RWPE2 (cell line): ENCODE measurements at regions not wholly inside any gene's neighbourhood (a gene's known extent, or its start where the extent isn't known, plus 50 kb on each side); places are given as distances from the start of the nearest gene placed in this dataset.

Experiments used
- ATAC-seq: fragments of 200-7000 bp; cut with Tn5 transposase; 3 replicates; pipeline ENCODE4 v1.9.1; 2021; ENCODE audit warnings: low read depth
- DNase-seq: peaks from one replicate; pipeline ENCODE4 v3.0.0-alpha.2; 2020; ENCODE audit warnings: low spot score
- H3K27ac ChIP-seq: fragments of 450-650 bp; 2 replicates; pipeline ENCODE4 v1.5.1; 2017; ENCODE audit warnings: mild to moderate bottlenecking; ENCODE audit not compliant: poor library complexity, severe bottlenecking
- H3K27me3 ChIP-seq: fragments of 250-450 bp; sonication (Bioruptor Pico); 2 replicates; pipeline ENCODE4 v1.5.1; 2021; ENCODE audit warnings: mild to moderate bottlenecking, moderate library complexity; ENCODE audit not compliant: insufficient read depth, poor library complexity, severe bottlenecking
- H3K36me3 ChIP-seq: fragments of 250-450 bp; sonication (Bioruptor Pico); 2 replicates; pipeline ENCODE4 v1.5.1; 2020; ENCODE audit warnings: low read depth, mild to moderate bottlenecking, moderate library complexity
- H3K4me1 ChIP-seq: fragments of 250-450 bp; sonication (Bioruptor Pico); 2 replicates; pipeline ENCODE4 v1.5.1; 2021; ENCODE audit warnings: mild to moderate bottlenecking, moderate library complexity; ENCODE audit not compliant: insufficient read depth, poor library complexity, severe bottlenecking
- H3K4me3 ChIP-seq: fragments of 250-450 bp; sonication (Bioruptor Pico); 2 replicates; pipeline ENCODE4 v1.5.1; 2021; ENCODE audit warnings: mild to moderate bottlenecking, moderate library complexity; ENCODE audit not compliant: severe bottlenecking
- H3K9me3 ChIP-seq: fragments of 250-450 bp; sonication (Bioruptor Pico); 2 replicates; pipeline ENCODE4 v1.5.1; 2021; ENCODE audit warnings: mild to moderate bottlenecking, moderate library complexity; ENCODE audit not compliant: severe bottlenecking
- CTCF ChIP-seq: fragments of 450-650 bp; IDR thresholded peaks from one replicate; pipeline ENCODE4 v1.5.1; 2017; ENCODE audit warnings: mild to moderate bottlenecking, moderate library complexity; ENCODE audit not compliant: poor library complexity, severe bottlenecking

- Histone ChIP-seq H3K27ac (no peak overlapping the region), H3K27me3 (no peaks in the 10 kb centered on the region), H3K4me3 (no peak overlapping the region), H3K9me3 (no peaks in the 10 kb centered on the region), H3K4me1 (peaks cover 14% of the 10 kb centered on the region), H3K36me3 (no peaks in the 10 kb centered on the region)
- no peak for DNase-seq
- TF ChIP-seq CTCF, result no peak
- ATAC-seq, result no peak
These were observed 86.4 kb upstream of the SLC44A1 start for GRCh38 chr9:105158020-105158419.

GRCh38 chr9:105158898-105159297 lies 85.6 kb upstream of the SLC44A1 start:
- TF ChIP-seq CTCF, result no peak
- no peaks in the 10 kb centered on the region for H3K9me3 ChIP-seq
- ATAC-seq (no peak), DNase-seq (no peak)
- no peak overlapping the region for H3K27ac ChIP-seq
- H3K4me3 ChIP-seq, result no peak overlapping the region
- H3K27me3 ChIP-seq, result no peaks in the 10 kb centered on the region
- no peaks in the 10 kb centered on the region for H3K36me3 ChIP-seq
- peaks cover 13% of the 10 kb centered on the region for H3K4me1 ChIP-seq

GRCh38 chr9:105168870-105169319 lies 75.6 kb upstream of the SLC44A1 start:
- no peaks in the 10 kb centered on the region for H3K36me3 ChIP-seq
- no peaks in the 10 kb centered on the region for H3K27me3 ChIP-seq
- ATAC-seq (no peak), DNase-seq (no peak)
- no peak overlapping the region for H3K4me3 ChIP-seq
- H3K4me1 ChIP-seq, result no peaks in the 10 kb centered on the region
- TF ChIP-seq CTCF, result no peak
- H3K27ac ChIP-seq, result no peak overlapping the region
- no peaks in the 10 kb centered on the region for H3K9me3 ChIP-seq

GRCh38 chr9:105171076-105171475 lies 73.4 kb upstream of the SLC44A1 start:
- Histone ChIP-seq H3K36me3 (no peaks in the 10 kb centered on the region), H3K27ac (no peak overlapping the region), H3K27me3 (no peaks in the 10 kb centered on the region), H3K4me3 (no peak overlapping the region), H3K4me1 (no peaks in the 10 kb centered on the region), H3K9me3 (no peaks in the 10 kb centered on the region)
- DNase-seq (no peak), ATAC-seq (no peak)
- TF ChIP-seq CTCF, result no peak

- no peaks in the 10 kb centered on the region for H3K4me1 ChIP-seq
- no peak for ATAC-seq
- TF ChIP-seq CTCF, result no peak
These were observed 72.9 kb upstream of the SLC44A1 start for GRCh38 chr9:105171589-105171988.

More at GRCh38 chr9:105171589-105171988, 72.9 kb upstream of the SLC44A1 start:
- Histone ChIP-seq H3K27ac (no peak overlapping the region), H3K9me3 (no peaks in the 10 kb centered on the region), H3K4me3 (no peak overlapping the region), H3K27me3 (no peaks in the 10 kb centered on the region), H3K36me3 (no peaks in the 10 kb centered on the region)
- DNase-seq, result no peak
